ENCODE measurements at regions not wholly inside any gene's neighbourhood (a gene's known extent, or its start where the extent isn't known, plus 50 kb on each side); places are given as distances from the start of the nearest gene placed in this dataset.

GRCh38 chr15:61467823-61468222 lies 238.7 kb upstream of the RORA start:
- no peak overlapping the region for H3K4me3 ChIP-seq (ENCODE audit: low read depth, low read length, poor library complexity, severe bottlenecking)
- no peak overlapping the region for H3K4me2 ChIP-seq (ENCODE audit: low read length)
- H3K9me3 ChIP-seq (ENCODE audit: low read length): no peaks in the 10 kb centered on the region
- H3K36me3 ChIP-seq (ENCODE audit: insufficient read depth, low read length): no peaks in the 10 kb centered on the region
- TF ChIP-seq CTCF (IDR thresholded peaks at IDR 0.05; ENCODE audit: low read length) (no peak), EZH2 (IDR thresholded peaks at IDR 0.05; ENCODE audit: borderline replicate concordance, low read length) (no peak)
- no peaks in the 10 kb centered on the region for H3K9me2 ChIP-seq (ENCODE audit: low read depth, low read length)
- H3K9ac ChIP-seq (ENCODE audit: low read length): no peak overlapping the region
- no peaks in the 10 kb centered on the region for H4K20me1 ChIP-seq (ENCODE audit: insufficient read depth, low read length)
- H3K4me1 ChIP-seq (ENCODE audit: insufficient read depth, low read length, severe bottlenecking): no peaks in the 10 kb centered on the region
- no peaks in the 10 kb centered on the region for H3K27me3 ChIP-seq (ENCODE audit: insufficient read depth, low read length)
- H3K79me2 ChIP-seq (ENCODE audit: insufficient read depth, low read length): no peaks in the 10 kb centered on the region
- H2AFZ ChIP-seq (ENCODE audit: low read length): no peak overlapping the region
- no peaks in the 10 kb centered on the region for H3F3A ChIP-seq (ENCODE audit: insufficient read depth, low read length)
- H3K27ac ChIP-seq (ENCODE audit: low read depth, low read length, poor library complexity, severe bottlenecking): no peak overlapping the region

DNA sequence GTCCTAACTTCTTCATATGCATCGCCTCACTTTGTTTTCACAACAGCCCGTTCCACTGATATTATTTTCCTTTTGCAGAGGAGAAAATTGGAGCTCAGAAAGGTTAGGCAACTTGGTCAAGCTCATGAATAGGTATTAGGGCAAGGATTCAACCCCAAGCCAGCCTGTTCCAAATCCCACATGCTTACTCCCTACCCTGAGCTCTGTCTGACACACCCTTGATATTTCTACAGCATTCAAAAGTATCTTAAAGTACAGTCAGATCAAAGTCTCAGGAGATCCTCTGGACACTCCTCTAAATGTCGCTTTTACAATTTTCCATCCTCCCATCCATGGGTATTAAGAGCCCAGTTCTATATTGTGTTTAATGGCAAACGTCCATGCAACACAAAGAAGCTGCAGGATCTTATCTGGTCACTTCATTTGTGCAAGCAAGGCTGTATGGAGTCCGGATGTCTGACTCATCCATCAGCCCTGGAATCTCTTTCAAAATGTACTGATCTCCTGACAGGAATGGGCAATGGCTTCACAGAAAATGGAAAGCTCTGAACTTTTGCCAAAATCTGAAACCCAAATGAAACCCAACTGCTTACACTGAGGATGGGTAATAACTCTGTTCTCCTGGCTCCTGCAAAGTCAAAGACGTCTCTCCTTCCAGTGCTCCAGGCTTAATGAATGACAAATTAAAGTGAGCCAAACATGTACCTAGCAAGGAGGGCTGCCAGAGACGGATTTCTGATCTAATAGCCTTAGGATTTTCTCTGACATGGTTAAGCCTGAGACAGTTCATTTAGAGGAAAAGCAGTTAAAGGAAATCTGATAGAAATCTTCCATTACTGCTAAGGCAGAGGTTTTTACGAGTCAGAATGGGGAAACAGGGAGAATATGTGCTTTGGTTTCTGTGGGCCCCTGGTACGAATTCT lies 230.9 kb upstream of the RORA start:
- no peaks in the 10 kb centered on the region for H3K79me2 ChIP-seq (ENCODE audit: insufficient read depth, low read length)
- H3K27ac ChIP-seq (ENCODE audit: low read depth, low read length, poor library complexity, severe bottlenecking): no peak overlapping the region
- H3K27me3 ChIP-seq (ENCODE audit: insufficient read depth, low read length): no peaks in the 10 kb centered on the region
- TF ChIP-seq CTCF (IDR thresholded peaks at IDR 0.05; ENCODE audit: low read length): no peak
- no peak for TF ChIP-seq EZH2 (IDR thresholded peaks at IDR 0.05; ENCODE audit: borderline replicate concordance, low read length)
- H2AFZ ChIP-seq (ENCODE audit: low read length): no peak overlapping the region
- no peaks in the 10 kb centered on the region for H3F3A ChIP-seq (ENCODE audit: insufficient read depth, low read length)
- no peaks in the 10 kb centered on the region for H4K20me1 ChIP-seq (ENCODE audit: insufficient read depth, low read length)
- no peak overlapping the region for H3K9ac ChIP-seq (ENCODE audit: low read length)
- H3K4me1 ChIP-seq (ENCODE audit: insufficient read depth, low read length, severe bottlenecking): no peaks in the 10 kb centered on the region
- H3K9me3 ChIP-seq (ENCODE audit: low read length): no peaks in the 10 kb centered on the region
- no peak overlapping the region for H3K4me3 ChIP-seq (ENCODE audit: low read depth, low read length, poor library complexity, severe bottlenecking)
- H3K9me2 ChIP-seq (ENCODE audit: low read depth, low read length): no peaks in the 10 kb centered on the region
- no peaks in the 10 kb centered on the region for H3K36me3 ChIP-seq (ENCODE audit: insufficient read depth, low read length)
- H3K4me2 ChIP-seq (ENCODE audit: low read length): no peak overlapping the region

DNA sequence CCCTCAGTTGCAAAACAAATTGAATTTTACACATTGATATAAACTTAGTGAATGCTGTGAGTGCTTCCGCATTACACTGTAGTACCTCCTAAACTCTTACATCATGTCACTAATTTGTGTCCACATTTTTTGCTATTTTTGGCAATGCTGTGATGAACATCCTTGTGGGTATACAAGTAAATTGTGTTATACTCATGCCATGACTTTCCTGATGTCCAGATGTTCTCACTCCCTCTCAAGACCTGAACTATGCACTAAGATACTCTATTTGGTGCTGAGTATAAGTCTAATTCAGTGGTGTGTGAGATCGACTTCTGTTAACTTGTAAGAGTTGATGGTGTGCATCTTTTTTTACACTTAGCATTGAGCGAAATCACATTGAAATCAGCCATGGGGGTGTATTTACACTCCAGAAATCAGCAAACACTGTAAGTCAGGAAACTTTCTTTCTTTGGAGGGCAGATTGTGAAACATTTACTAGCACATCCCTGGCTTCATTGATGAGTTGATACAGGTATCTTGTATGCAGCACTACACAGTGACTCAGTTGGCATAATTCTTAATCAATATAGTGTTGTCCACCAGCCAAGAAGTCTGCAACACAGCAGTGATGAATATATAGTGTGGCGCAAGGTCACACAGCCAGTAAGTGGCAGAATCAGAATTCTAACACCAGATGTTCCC lies 228.1 kb upstream of the RORA start:
- TF ChIP-seq CTCF (IDR thresholded peaks at IDR 0.05; ENCODE audit: low read length) (no peak), EZH2 (IDR thresholded peaks at IDR 0.05; ENCODE audit: borderline replicate concordance, low read length) (no peak)
- no peaks in the 10 kb centered on the region for H3F3A ChIP-seq (ENCODE audit: insufficient read depth, low read length)
- no peak overlapping the region for H3K4me2 ChIP-seq (ENCODE audit: low read length)
- H3K27me3 ChIP-seq (ENCODE audit: insufficient read depth, low read length): no peaks in the 10 kb centered on the region
- no peaks in the 10 kb centered on the region for H3K4me1 ChIP-seq (ENCODE audit: insufficient read depth, low read length, severe bottlenecking)
- no peaks in the 10 kb centered on the region for H3K79me2 ChIP-seq (ENCODE audit: insufficient read depth, low read length)
- no peaks in the 10 kb centered on the region for H3K9me3 ChIP-seq (ENCODE audit: low read length)
- H3K9ac ChIP-seq (ENCODE audit: low read length): no peak overlapping the region
- H2AFZ ChIP-seq (ENCODE audit: low read length): no peak overlapping the region
- H4K20me1 ChIP-seq (ENCODE audit: insufficient read depth, low read length): no peaks in the 10 kb centered on the region
- H3K4me3 ChIP-seq (ENCODE audit: low read depth, low read length, poor library complexity, severe bottlenecking): no peak overlapping the region
- no peak overlapping the region for H3K27ac ChIP-seq (ENCODE audit: low read depth, low read length, poor library complexity, severe bottlenecking)
- no peaks in the 10 kb centered on the region for H3K9me2 ChIP-seq (ENCODE audit: low read depth, low read length)
- H3K36me3 ChIP-seq (ENCODE audit: insufficient read depth, low read length): no peaks in the 10 kb centered on the region
